H1 (cell line): ENCODE measurements at regions not wholly inside any gene's neighbourhood (a gene's known extent, or its start where the extent isn't known, plus 50 kb on each side); places are given as distances from the start of the nearest gene placed in this dataset.

Source experiments
- CTCF ChIA-PET: fragments of 300-600 bp; sonication (Branson Sonifier 250); formaldehyde crosslinking; loops from one replicate; lab custom pipeline; 2021; ENCODE audit not compliant: partially characterized antibody; lab: Charles Lee
- POLR2A ChIA-PET: fragments of 300-600 bp; sonication (Branson Sonifier 250); formaldehyde crosslinking; loops from one replicate; lab custom pipeline; 2021; ENCODE audit warnings: inconsistent platforms; ENCODE audit not compliant: partially characterized antibody; lab: Charles Lee
- DNase-seq, 2 experiments: peaks; one replicate each; pipeline versions ENCODE4 v3.0.0 to v3.0.0-alpha.2; 2010 to 2022; ENCODE audit warnings: low spot score in 2 of 2, low read depth in 1 of 2, mixed read lengths in 1 of 2
- FAIRE-seq: peaks from 2 replicates; lab custom pipeline; 2011; peaks lifted over from hg19 to GRCh38; lab: Jason Lieb, UNC
- H2AFZ ChIP-seq: 2 replicates; pipeline ENCODE4 v1.8.1; 2012; ENCODE audit warnings: low read length, inconsistent platforms
- H2AK5ac ChIP-seq: 2 replicates; pipeline ENCODE4 v1.6.1; 2013; ENCODE audit warnings: low read depth, low read length
- H2BK120ac ChIP-seq: replicated peaks from 2 replicates; pipeline ENCODE3; 2013; ENCODE audit warnings: low read depth, low read length, inconsistent platforms
- H2BK12ac ChIP-seq: 2 replicates; pipeline ENCODE4 v1.6.1; 2013; ENCODE audit warnings: low read depth, low read length
- H2BK15ac ChIP-seq: 2 replicates; pipeline ENCODE4 v1.6.1; 2013; ENCODE audit warnings: low read length
- H2BK20ac ChIP-seq: 2 replicates; pipeline ENCODE4 v1.6.1; 2013; ENCODE audit warnings: low read length
- H2BK5ac ChIP-seq: 2 replicates; pipeline ENCODE4 v1.6.1; 2013; ENCODE audit warnings: low read depth, low read length
- H3K14ac ChIP-seq: 2 replicates; pipeline ENCODE4 v1.6.1; 2013; ENCODE audit warnings: inconsistent platforms; ENCODE audit not compliant: insufficient read length
- H3K18ac ChIP-seq: 2 replicates; pipeline ENCODE4 v1.6.1; 2013; ENCODE audit warnings: low read length; ENCODE audit errors: extremely low read depth
- H3K23ac ChIP-seq: 2 replicates; pipeline ENCODE4 v1.6.1; 2013; ENCODE audit warnings: inconsistent platforms; ENCODE audit not compliant: insufficient read length
- H3K23me2 ChIP-seq: 2 replicates; pipeline ENCODE4 v1.6.1; 2013; ENCODE audit warnings: low read depth, low read length
- H3K27ac ChIP-seq: 2 replicates; pipeline ENCODE4 v1.6.1; 2011; ENCODE audit warnings: low read depth, low read length, inconsistent platforms
- H3K27me3 ChIP-seq, 4 experiments: replicated peaks in 1 of 4; 1 replicate in 1 of 4; 2 replicates in 3 of 4; pipeline versions ENCODE4 v1.6.1 to v1.8.1; 2011 to 2013; ENCODE audit warnings: low read length in 3 of 4, mild to moderate bottlenecking in 3 of 4, inconsistent platforms in 2 of 4, mixed read lengths in 2 of 4, moderate library complexity in 1 of 4; ENCODE audit not compliant: control insufficient read depth in 3 of 4, insufficient read depth in 3 of 4; ENCODE audit errors: extremely low read depth in 1 of 4
- H3K36me3 ChIP-seq, 4 experiments: 2 replicates each; pipeline versions ENCODE4 v1.6.1 to v1.8.1; 2011 to 2013; ENCODE audit warnings: mild to moderate bottlenecking in 4 of 4, low read length in 3 of 4, moderate library complexity in 2 of 4, control low read depth in 1 of 4, inconsistent platforms in 1 of 4; ENCODE audit not compliant: insufficient read depth in 4 of 4, control insufficient read depth in 2 of 4
- H3K4ac ChIP-seq: replicated peaks from 2 replicates; pipeline ENCODE3; 2013; ENCODE audit warnings: low read length, low read depth, mixed read lengths, inconsistent platforms; ENCODE audit not compliant: insufficient read length
- H3K4me1 ChIP-seq, 4 experiments: replicated peaks in 1 of 4; 1 replicate in 1 of 4; 2 replicates in 3 of 4; pipeline versions ENCODE4 v1.6.1 to v1.8.1; 2011 to 2013; ENCODE audit warnings: low read length in 3 of 4, inconsistent platforms in 2 of 4, mixed read lengths in 1 of 4; ENCODE audit not compliant: insufficient read depth in 4 of 4, control insufficient read depth in 3 of 4
- H3K4me2 ChIP-seq, 2 experiments: 2 replicates each; pipeline versions ENCODE4 v1.6.1 to v1.8.1; 2011 to 2013; ENCODE audit warnings: low read depth in 2 of 2, low read length in 2 of 2, control low read depth in 1 of 2, inconsistent platforms in 1 of 2, mild to moderate bottlenecking in 1 of 2; ENCODE audit not compliant: insufficient read depth in 1 of 2
- H3K4me3 ChIP-seq, 4 experiments: fragments of 200-600, 300-600 bp in 1 of 4; sonication (generic), shearing (Covaris generic), sonication (Bioruptor Twin) in 1 of 4; 2 replicates each; pipeline versions ENCODE4 v1.5.1 to v1.8.1; 2011 to 2016; ENCODE audit warnings: low read length in 4 of 4, low read depth in 3 of 4, control low read depth in 2 of 4, inconsistent platforms in 2 of 4, mild to moderate bottlenecking in 2 of 4, mixed read lengths in 1 of 4, moderate library complexity in 1 of 4; ENCODE audit not compliant: insufficient read depth in 2 of 4; ENCODE audit errors: extremely low read depth in 1 of 4
- H3K56ac ChIP-seq: replicated peaks from 2 replicates; pipeline ENCODE3; 2013; ENCODE audit warnings: low read depth, mild to moderate bottlenecking, mixed read lengths, low read length, inconsistent platforms; ENCODE audit not compliant: insufficient read length
- H3K79me1 ChIP-seq: 2 replicates; pipeline ENCODE4 v1.6.1; 2013; ENCODE audit warnings: low read depth, low read length, control low read depth
- H3K79me2 ChIP-seq, 2 experiments: 2 replicates each; pipeline versions ENCODE4 v1.6.1 to v1.8.1; 2012 to 2013; ENCODE audit warnings: low read length in 2 of 2, mild to moderate bottlenecking in 2 of 2, inconsistent platforms in 1 of 2; ENCODE audit not compliant: insufficient read depth in 2 of 2, control insufficient read depth in 1 of 2
- H3K9ac ChIP-seq, 4 experiments: replicated peaks in 1 of 4; 1 replicate in 1 of 4; 2 replicates in 3 of 4; pipeline versions ENCODE4 v1.6.1 to v1.8.1; 2011 to 2013; ENCODE audit warnings: low read depth in 3 of 4, low read length in 3 of 4, control low read depth in 2 of 4, mild to moderate bottlenecking in 2 of 4, moderate library complexity in 2 of 4, inconsistent platforms in 1 of 4; ENCODE audit errors: extremely low read depth in 1 of 4
- H3K9me3 ChIP-seq, 2 experiments: 2 replicates each; pipeline versions ENCODE4 v1.6.1 to v1.8.1; 2012 to 2013; ENCODE audit warnings: mild to moderate bottlenecking in 2 of 2, moderate library complexity in 2 of 2, control low read depth in 1 of 2, inconsistent platforms in 1 of 2, low read depth in 1 of 2, low read length in 1 of 2, mixed read lengths in 1 of 2; ENCODE audit not compliant: insufficient read depth in 2 of 2
- H4K20me1 ChIP-seq, 2 experiments: replicated peaks in 1 of 2; 2 replicates each; pipeline versions ENCODE3 to v1.8.1; 2011 to 2013; ENCODE audit warnings: inconsistent platforms in 2 of 2, low read length in 2 of 2, mild to moderate bottlenecking in 1 of 2; ENCODE audit not compliant: insufficient read depth in 2 of 2, control insufficient read depth in 1 of 2
- H4K5ac ChIP-seq: 2 replicates; pipeline ENCODE4 v1.6.1; 2013; ENCODE audit warnings: low read length, low read depth, mixed read lengths, inconsistent platforms; ENCODE audit not compliant: insufficient read length
- H4K8ac ChIP-seq: 2 replicates; pipeline ENCODE4 v1.8.0; 2013; ENCODE audit warnings: mild to moderate bottlenecking, moderate library complexity, low read length, inconsistent platforms; ENCODE audit not compliant: insufficient read depth; ENCODE audit errors: extremely low read depth
- H4K91ac ChIP-seq: replicated peaks from 2 replicates; pipeline ENCODE3; 2013; ENCODE audit warnings: low read length, mixed read lengths, inconsistent platforms; ENCODE audit not compliant: insufficient read length
- ATF3 ChIP-seq: IDR thresholded peaks from 2 replicates; pipeline ENCODE4 v1.6.1; 2011; ENCODE audit warnings: low read depth, mild to moderate bottlenecking, low read length; ENCODE audit not compliant: insufficient read depth
- BCL11A ChIP-seq, 2 experiments: IDR thresholded peaks; one replicate each; pipeline ENCODE4 v1.6.1; 2011; ENCODE audit warnings: low read depth in 2 of 2, low read length in 2 of 2, mild to moderate bottlenecking in 2 of 2
- CEBPB ChIP-seq: IDR thresholded peaks from 2 replicates; pipeline ENCODE4 v1.6.1; 2012; ENCODE audit warnings: low read depth, low read length
- EGR1 ChIP-seq: IDR thresholded peaks from 2 replicates; pipeline ENCODE4 v1.6.1; 2011; ENCODE audit warnings: low read depth, low read length, borderline replicate concordance
- JUND ChIP-seq: IDR thresholded peaks from 2 replicates; pipeline ENCODE4 v1.6.1; 2011; ENCODE audit warnings: mild to moderate bottlenecking, improper control_type of control experiment, low read length
- KDM5A ChIP-seq: fragments of 200-600 bp; IDR thresholded peaks from 2 replicates; pipeline ENCODE4 v1.7.1; 2012; ENCODE audit warnings: mild to moderate bottlenecking, low read length, inconsistent platforms, mixed read lengths
- MAFK ChIP-seq: IDR thresholded peaks from 2 replicates; pipeline ENCODE4 v1.6.1; 2012; ENCODE audit warnings: low read depth, mild to moderate bottlenecking, improper control_type of control experiment, low read length
- NRF1 ChIP-seq: IDR thresholded peaks from 2 replicates; pipeline ENCODE4 v1.6.1; 2011; ENCODE audit warnings: mild to moderate bottlenecking, low read depth, low read length, improper control_type of control experiment
- POLR2AphosphoS5 ChIP-seq: IDR thresholded peaks from 2 replicates; pipeline ENCODE4 v1.6.1; 2011; ENCODE audit warnings: low read depth, low read length
- RNF2 ChIP-seq: fragments of 200-900, 300-1000 bp; sonication (generic); IDR thresholded peaks from 2 replicates; pipeline ENCODE4 v1.7.1; 2016; ENCODE audit warnings: borderline replicate concordance, low read depth, mild to moderate bottlenecking, antibody characterized with exemption, low read length; ENCODE audit not compliant: poor library complexity, severe bottlenecking; ENCODE audit errors: missing control alignments
- SIRT6 ChIP-seq: IDR thresholded peaks from one replicate; pipeline ENCODE4 v1.7.1; 2012; ENCODE audit warnings: low read length, inconsistent platforms
- SP4 ChIP-seq: IDR thresholded peaks from 2 replicates; pipeline ENCODE4 v1.6.1; 2012; ENCODE audit warnings: low read length, inconsistent platforms
- TCF12 ChIP-seq: IDR thresholded peaks from 2 replicates; pipeline ENCODE4 v1.6.1; 2011; ENCODE audit warnings: low read depth, mild to moderate bottlenecking, low read length
- YY1 ChIP-seq: IDR thresholded peaks from 2 replicates; pipeline ENCODE4 v1.6.1; 2011; ENCODE audit warnings: low read depth, mild to moderate bottlenecking, low read length
- WGBS, 2 experiments: shearing (Covaris generic) in 1 of 2; methylation state at CpG; one replicate each; pipeline versions ENCODE4 v1.1.6 to v1.1.7; 2013 to 2015; ENCODE audit warnings: low lambda C conversion rate in 2 of 2, mixed read lengths in 2 of 2, inconsistent platforms in 1 of 2, low coverage in 1 of 2, missing lambda C conversion rate in 1 of 2; ENCODE audit not compliant: insufficient replicate concordance in 2 of 2, insufficient coverage in 1 of 2, insufficient read length in 1 of 2; ENCODE audit errors: extremely low coverage in 1 of 2, missing lambda C conversion rate in 1 of 2; 5-methylcytosine and 5-hydroxymethylcytosine counted together
- TF ChIP-seq, protein P1 (sequence below): IDR thresholded peaks from 2 replicates; pipeline ENCODE4 v1.6.1; 2012; ENCODE audit warnings: inconsistent platforms

- no peak overlapping the region for H3K4me2 ChIP-seq
- H3K9me3 ChIP-seq, result 0 out of 4 replicates have a peak, but pooled peaks cover 0 to 2% of the 10 kb centered on the region in 2 experiments
- H3K4ac ChIP-seq, result no peak overlapping the region
- H4K8ac ChIP-seq, result no peak overlapping the region
- no peak overlapping the region for H2AFZ ChIP-seq
- no peak for FAIRE-seq
- H2BK120ac ChIP-seq, result no peak overlapping the region
- no peak overlapping the region for H3K4me3 ChIP-seq
- no peak for DNase-seq
- H3K36me3 ChIP-seq, result no peaks in the 10 kb centered on the region
- no peak overlapping the region for H4K91ac ChIP-seq
- no peak overlapping the region for H2BK20ac ChIP-seq
- H3K56ac ChIP-seq, result no peak overlapping the region
- H2BK5ac ChIP-seq, result no peak overlapping the region
- no peaks in the 10 kb centered on the region for H3K79me1 ChIP-seq
- no peak overlapping the region for H2BK15ac ChIP-seq
- H3K14ac ChIP-seq, result no peak overlapping the region
- no peaks in the 10 kb centered on the region for H3K27me3 ChIP-seq
- H3K4me1 ChIP-seq, result no peaks in the 10 kb centered on the region; a peak in 1 of 7 replicates
- H3K9ac ChIP-seq, result no peak overlapping the region
- H3K79me2 ChIP-seq, result no peaks in the 10 kb centered on the region
- H3K23me2 ChIP-seq, result no peaks in the 10 kb centered on the region
- POLR2A ChIA-PET, result no interaction called here
- CTCF ChIA-PET, result interaction anchor here (0.9 to 1.0 kb wide), 2 partner anchors 12 to 14 kb away, joined by 3 read pairs; no protein-coding TSS in a partner anchor
- no peak overlapping the region for H3K23ac ChIP-seq
- H2BK12ac ChIP-seq, result no peak overlapping the region
- no peak overlapping the region for H4K5ac ChIP-seq
- no peak overlapping the region for H3K27ac ChIP-seq
- H2AK5ac ChIP-seq, result no peak overlapping the region
- 81% methylated on average over 4 of the region's 4 CpGs; no CpG with 5 or more reads in 1 of the 2 experiments for WGBS, 2 experiments
- H4K20me1 ChIP-seq, result no peaks in the 10 kb centered on the region
- no peak overlapping the region for H3K18ac ChIP-seq
- TF ChIP-seq BCL11A (IDR thresholded peaks at IDR 0.05; ENCODE audit: low read depth in 2 of 2, low read length in 2 of 2), result no peak
- TF ChIP-seq CEBPB, result no peak
- TF ChIP-seq YY1, result no peak
- TF ChIP-seq KDM5A, result no peak
- TF ChIP-seq EGR1, result no peak
- TF ChIP-seq RNF2, result no peak
- no peak for TF ChIP-seq NRF1
- no peak for TF ChIP-seq SP4
- TF ChIP-seq TCF12, result no peak
- TF ChIP-seq MAFK, result no peak
- TF ChIP-seq JUND, result no peak
- TF ChIP-seq, protein P1, sequence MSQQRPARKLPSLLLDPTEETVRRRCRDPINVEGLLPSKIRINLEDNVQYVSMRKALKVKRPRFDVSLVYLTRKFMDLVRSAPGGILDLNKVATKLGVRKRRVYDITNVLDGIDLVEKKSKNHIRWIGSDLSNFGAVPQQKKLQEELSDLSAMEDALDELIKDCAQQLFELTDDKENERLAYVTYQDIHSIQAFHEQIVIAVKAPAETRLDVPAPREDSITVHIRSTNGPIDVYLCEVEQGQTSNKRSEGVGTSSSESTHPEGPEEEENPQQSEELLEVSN, result no peak
- no peak for TF ChIP-seq SIRT6
- TF ChIP-seq ATF3, result no peak
- TF ChIP-seq POLR2AphosphoS5, result no peak
Measured at GRCh38 chr20:55646851-55647250, 358.5 kb downstream of the CBLN4 start.
